ENCODE measurements at regions not wholly inside any gene's neighbourhood (a gene's known extent, or its start where the extent isn't known, plus 50 kb on each side); places are given as distances from the start of the nearest gene placed in this dataset.
"Not testable (repeated sequence)": the region's sequence is repeated elsewhere in the genome, so short reads cannot be mapped to it uniquely, and the experiment has no call there.

GRCh38 chr1:198932351-198932991 lies 293.6 kb downstream of the PTPRC start:
- DNase-seq (ENCODE audit: low read depth in 2 of 3, low spot score in 2 of 3) = no peak

GRCh38 chr1:198933515-198934222 lies 294.8 kb downstream of the PTPRC start:
- no peak for DNase-seq (ENCODE audit: low read depth in 2 of 3, low spot score in 2 of 3)

- no peak for DNase-seq (ENCODE audit: low read depth in 2 of 3, low spot score in 2 of 3)
Observed at GRCh38 chr1:198934426-198934825, 295.6 kb downstream of the PTPRC start.

- no peak for DNase-seq (ENCODE audit: low read depth in 2 of 3, low spot score in 2 of 3)
Observed at GRCh38 chr1:198934901-198935305, 296.1 kb downstream of the PTPRC start.

- DNase-seq (ENCODE audit: low read depth in 2 of 3, low spot score in 2 of 3) = peak; percentile 5 to 17 (median 12)
Observed at GRCh38 chr1:198935306-198935921, 296.6 kb downstream of the PTPRC start.

GRCh38 chr1:198936371-198937083 lies 297.7 kb downstream of the PTPRC start:
- DNase-seq (ENCODE audit: low read depth in 2 of 3, low spot score in 2 of 3) = no peak

GRCh38 chr1:198937231-198938031 lies 298.6 kb downstream of the PTPRC start:
- peak in 1 of 3 experiments; percentile 5 for DNase-seq (ENCODE audit: low read depth in 2 of 3, low spot score in 2 of 3)

- DNase-seq (ENCODE audit: low read depth in 2 of 3, low spot score in 2 of 3) = no peak
Observed at GRCh38 chr1:198939286-198939685, 300.4 kb downstream of the PTPRC start.

- no peak for DNase-seq (ENCODE audit: low read depth in 2 of 3, low spot score in 2 of 3)
Observed at GRCh38 chr1:198939956-198940355, 301.1 kb downstream of the PTPRC start.

- no peak for DNase-seq (ENCODE audit: low read depth in 2 of 3, low spot score in 2 of 3)
Observed at GRCh38 chr1:198942466-198942865, 303.6 kb downstream of the PTPRC start.

- no peak for DNase-seq (ENCODE audit: low read depth in 2 of 3, low spot score in 2 of 3)
Observed at GRCh38 chr1:198943484-198944187, 304.8 kb downstream of the PTPRC start.

GRCh38 chr1:198947456-198947855 lies 308.6 kb downstream of the PTPRC start:
- DNase-seq (ENCODE audit: low read depth in 2 of 3, low spot score in 2 of 3) = no peak

- no peak for DNase-seq (ENCODE audit: low read depth in 2 of 3, low spot score in 2 of 3)
Observed at GRCh38 chr1:198948895-198949659, 310.2 kb downstream of the PTPRC start.

- no peak for DNase-seq (ENCODE audit: low read depth in 2 of 3, low spot score in 2 of 3)
Observed at GRCh38 chr1:198950036-198950435, 311.2 kb downstream of the PTPRC start.

GRCh38 chr1:198955085-198955484 lies 316.2 kb downstream of the PTPRC start:
- DNase-seq (ENCODE audit: low read depth in 2 of 3, low spot score in 2 of 3) = no peak

- no peak for DNase-seq (ENCODE audit: low read depth in 2 of 3, low spot score in 2 of 3)
Observed at GRCh38 chr1:198957044-198957443, 318.2 kb downstream of the PTPRC start.

- DNase-seq (ENCODE audit: low read depth in 2 of 3, low spot score in 2 of 3) = no peak
Observed at GRCh38 chr1:198959032-198959431, 320.2 kb downstream of the PTPRC start.

- no peak for DNase-seq (ENCODE audit: low read depth in 2 of 3, low spot score in 2 of 3)
Observed at GRCh38 chr1:198959676-198960075, 320.8 kb downstream of the PTPRC start.

GRCh38 chr1:198963796-198964195 lies 325.0 kb downstream of the PTPRC start:
- not testable (repeated sequence) for DNase-seq (ENCODE audit: low read depth in 2 of 3, low spot score in 2 of 3)

- DNase-seq (ENCODE audit: low read depth in 2 of 3, low spot score in 2 of 3) = no peak
Observed at GRCh38 chr1:198966519-198966918, 327.7 kb downstream of the PTPRC start.

All from activated CD8-positive, alpha-beta memory T cell treated with anti-CD3 and anti-CD28 coated beads for 48 hours (primary cell).